H1 (cell line): ENCODE measurements at regions not wholly inside any gene's neighbourhood (a gene's known extent, or its start where the extent isn't known, plus 50 kb on each side); places are given as distances from the start of the nearest gene placed in this dataset.

Experiments
- CTCF ChIA-PET: fragments of 300-600 bp; sonication (Branson Sonifier 250); formaldehyde crosslinking; loops from one replicate; lab custom pipeline; 2021; ENCODE audit not compliant: partially characterized antibody; lab: Charles Lee
- POLR2A ChIA-PET: fragments of 300-600 bp; sonication (Branson Sonifier 250); formaldehyde crosslinking; loops from one replicate; lab custom pipeline; 2021; ENCODE audit warnings: inconsistent platforms; ENCODE audit not compliant: partially characterized antibody; lab: Charles Lee
- DNase-seq, 2 experiments: peaks; one replicate each; pipeline versions ENCODE4 v3.0.0 to v3.0.0-alpha.2; 2010 to 2022; ENCODE audit warnings: low spot score in 2 of 2, low read depth in 1 of 2, mixed read lengths in 1 of 2
- FAIRE-seq: peaks from 2 replicates; lab custom pipeline; 2011; peaks lifted over from hg19 to GRCh38; lab: Jason Lieb, UNC
- H2AFZ ChIP-seq: 2 replicates; pipeline ENCODE4 v1.8.1; 2012; ENCODE audit warnings: low read length, inconsistent platforms
- H2AK5ac ChIP-seq: 2 replicates; pipeline ENCODE4 v1.6.1; 2013; ENCODE audit warnings: low read depth, low read length
- H2BK120ac ChIP-seq: replicated peaks from 2 replicates; pipeline ENCODE3; 2013; ENCODE audit warnings: low read depth, low read length, inconsistent platforms
- H2BK12ac ChIP-seq: 2 replicates; pipeline ENCODE4 v1.6.1; 2013; ENCODE audit warnings: low read depth, low read length
- H2BK15ac ChIP-seq: 2 replicates; pipeline ENCODE4 v1.6.1; 2013; ENCODE audit warnings: low read length
- H2BK20ac ChIP-seq: 2 replicates; pipeline ENCODE4 v1.6.1; 2013; ENCODE audit warnings: low read length
- H2BK5ac ChIP-seq: 2 replicates; pipeline ENCODE4 v1.6.1; 2013; ENCODE audit warnings: low read depth, low read length
- H3K14ac ChIP-seq: 2 replicates; pipeline ENCODE4 v1.6.1; 2013; ENCODE audit warnings: inconsistent platforms; ENCODE audit not compliant: insufficient read length
- H3K18ac ChIP-seq: 2 replicates; pipeline ENCODE4 v1.6.1; 2013; ENCODE audit warnings: low read length; ENCODE audit errors: extremely low read depth
- H3K23ac ChIP-seq: 2 replicates; pipeline ENCODE4 v1.6.1; 2013; ENCODE audit warnings: inconsistent platforms; ENCODE audit not compliant: insufficient read length
- H3K23me2 ChIP-seq: 2 replicates; pipeline ENCODE4 v1.6.1; 2013; ENCODE audit warnings: low read depth, low read length
- H3K27ac ChIP-seq: 2 replicates; pipeline ENCODE4 v1.6.1; 2011; ENCODE audit warnings: low read depth, low read length, inconsistent platforms
- H3K27me3 ChIP-seq, 4 experiments: replicated peaks in 1 of 4; 1 replicate in 1 of 4; 2 replicates in 3 of 4; pipeline versions ENCODE4 v1.6.1 to v1.8.1; 2011 to 2013; ENCODE audit warnings: low read length in 3 of 4, mild to moderate bottlenecking in 3 of 4, inconsistent platforms in 2 of 4, mixed read lengths in 2 of 4, moderate library complexity in 1 of 4; ENCODE audit not compliant: control insufficient read depth in 3 of 4, insufficient read depth in 3 of 4; ENCODE audit errors: extremely low read depth in 1 of 4
- H3K36me3 ChIP-seq, 4 experiments: 2 replicates each; pipeline versions ENCODE4 v1.6.1 to v1.8.1; 2011 to 2013; ENCODE audit warnings: mild to moderate bottlenecking in 4 of 4, low read length in 3 of 4, moderate library complexity in 2 of 4, control low read depth in 1 of 4, inconsistent platforms in 1 of 4; ENCODE audit not compliant: insufficient read depth in 4 of 4, control insufficient read depth in 2 of 4
- H3K4ac ChIP-seq: replicated peaks from 2 replicates; pipeline ENCODE3; 2013; ENCODE audit warnings: low read length, low read depth, mixed read lengths, inconsistent platforms; ENCODE audit not compliant: insufficient read length
- H3K4me1 ChIP-seq, 4 experiments: replicated peaks in 1 of 4; 1 replicate in 1 of 4; 2 replicates in 3 of 4; pipeline versions ENCODE4 v1.6.1 to v1.8.1; 2011 to 2013; ENCODE audit warnings: low read length in 3 of 4, inconsistent platforms in 2 of 4, mixed read lengths in 1 of 4; ENCODE audit not compliant: insufficient read depth in 4 of 4, control insufficient read depth in 3 of 4
- H3K4me2 ChIP-seq, 2 experiments: 2 replicates each; pipeline versions ENCODE4 v1.6.1 to v1.8.1; 2011 to 2013; ENCODE audit warnings: low read depth in 2 of 2, low read length in 2 of 2, control low read depth in 1 of 2, inconsistent platforms in 1 of 2, mild to moderate bottlenecking in 1 of 2; ENCODE audit not compliant: insufficient read depth in 1 of 2
- H3K4me3 ChIP-seq, 4 experiments: fragments of 200-600, 300-600 bp in 1 of 4; sonication (generic), shearing (Covaris generic), sonication (Bioruptor Twin) in 1 of 4; 2 replicates each; pipeline versions ENCODE4 v1.5.1 to v1.8.1; 2011 to 2016; ENCODE audit warnings: low read length in 4 of 4, low read depth in 3 of 4, control low read depth in 2 of 4, inconsistent platforms in 2 of 4, mild to moderate bottlenecking in 2 of 4, mixed read lengths in 1 of 4, moderate library complexity in 1 of 4; ENCODE audit not compliant: insufficient read depth in 2 of 4; ENCODE audit errors: extremely low read depth in 1 of 4
- H3K56ac ChIP-seq: replicated peaks from 2 replicates; pipeline ENCODE3; 2013; ENCODE audit warnings: low read depth, mild to moderate bottlenecking, mixed read lengths, low read length, inconsistent platforms; ENCODE audit not compliant: insufficient read length
- H3K79me1 ChIP-seq: 2 replicates; pipeline ENCODE4 v1.6.1; 2013; ENCODE audit warnings: low read depth, low read length, control low read depth
- H3K79me2 ChIP-seq, 2 experiments: 2 replicates each; pipeline versions ENCODE4 v1.6.1 to v1.8.1; 2012 to 2013; ENCODE audit warnings: low read length in 2 of 2, mild to moderate bottlenecking in 2 of 2, inconsistent platforms in 1 of 2; ENCODE audit not compliant: insufficient read depth in 2 of 2, control insufficient read depth in 1 of 2
- H3K9ac ChIP-seq, 4 experiments: replicated peaks in 1 of 4; 1 replicate in 1 of 4; 2 replicates in 3 of 4; pipeline versions ENCODE4 v1.6.1 to v1.8.1; 2011 to 2013; ENCODE audit warnings: low read depth in 3 of 4, low read length in 3 of 4, control low read depth in 2 of 4, mild to moderate bottlenecking in 2 of 4, moderate library complexity in 2 of 4, inconsistent platforms in 1 of 4; ENCODE audit errors: extremely low read depth in 1 of 4
- H3K9me3 ChIP-seq, 2 experiments: 2 replicates each; pipeline versions ENCODE4 v1.6.1 to v1.8.1; 2012 to 2013; ENCODE audit warnings: mild to moderate bottlenecking in 2 of 2, moderate library complexity in 2 of 2, control low read depth in 1 of 2, inconsistent platforms in 1 of 2, low read depth in 1 of 2, low read length in 1 of 2, mixed read lengths in 1 of 2; ENCODE audit not compliant: insufficient read depth in 2 of 2
- H4K20me1 ChIP-seq, 2 experiments: replicated peaks in 1 of 2; 2 replicates each; pipeline versions ENCODE3 to v1.8.1; 2011 to 2013; ENCODE audit warnings: inconsistent platforms in 2 of 2, low read length in 2 of 2, mild to moderate bottlenecking in 1 of 2; ENCODE audit not compliant: insufficient read depth in 2 of 2, control insufficient read depth in 1 of 2
- H4K5ac ChIP-seq: 2 replicates; pipeline ENCODE4 v1.6.1; 2013; ENCODE audit warnings: low read length, low read depth, mixed read lengths, inconsistent platforms; ENCODE audit not compliant: insufficient read length
- H4K8ac ChIP-seq: 2 replicates; pipeline ENCODE4 v1.8.0; 2013; ENCODE audit warnings: mild to moderate bottlenecking, moderate library complexity, low read length, inconsistent platforms; ENCODE audit not compliant: insufficient read depth; ENCODE audit errors: extremely low read depth
- H4K91ac ChIP-seq: replicated peaks from 2 replicates; pipeline ENCODE3; 2013; ENCODE audit warnings: low read length, mixed read lengths, inconsistent platforms; ENCODE audit not compliant: insufficient read length
- GTF2F1 ChIP-seq: IDR thresholded peaks from 2 replicates; pipeline ENCODE4 v1.6.1; 2012; ENCODE audit warnings: low read depth, low read length, improper control_type of control experiment, borderline replicate concordance
- KDM1A ChIP-seq: fragments of 200-600, 300-600 bp; sonication (generic); IDR thresholded peaks from 2 replicates; pipeline ENCODE4 v1.7.1; 2016; ENCODE audit warnings: mild to moderate bottlenecking, low read length, borderline replicate concordance
- RXRA ChIP-seq: IDR thresholded peaks from 2 replicates; pipeline ENCODE4 v1.6.1; 2011; ENCODE audit warnings: low read depth, mild to moderate bottlenecking, low read length, moderate library complexity; ENCODE audit not compliant: insufficient read depth
- SIRT6 ChIP-seq: IDR thresholded peaks from one replicate; pipeline ENCODE4 v1.7.1; 2012; ENCODE audit warnings: low read length, inconsistent platforms
- SUZ12 ChIP-seq: fragments of 200-600 bp; sonication (generic); IDR thresholded peaks from 2 replicates; pipeline ENCODE4 v1.6.1; 2012; ENCODE audit warnings: mild to moderate bottlenecking, inconsistent platforms, low read length, moderate library complexity, mixed read lengths
- TAF1 ChIP-seq: IDR thresholded peaks from 2 replicates; pipeline ENCODE4 v1.6.1; 2011; ENCODE audit warnings: mild to moderate bottlenecking, low read depth, low read length
- TBP ChIP-seq: IDR thresholded peaks from 2 replicates; pipeline ENCODE4 v1.6.1; 2011; ENCODE audit warnings: low read depth, low read length, improper control_type of control experiment
- ZNF274 ChIP-seq: IDR thresholded peaks from 2 replicates; pipeline ENCODE4 v1.7.0; 2012; ENCODE audit warnings: low read length, borderline replicate concordance; ENCODE audit errors: extremely low read depth
- WGBS, 2 experiments: shearing (Covaris generic) in 1 of 2; methylation state at CpG; one replicate each; pipeline versions ENCODE4 v1.1.6 to v1.1.7; 2013 to 2015; ENCODE audit warnings: low lambda C conversion rate in 2 of 2, mixed read lengths in 2 of 2, inconsistent platforms in 1 of 2, low coverage in 1 of 2, missing lambda C conversion rate in 1 of 2; ENCODE audit not compliant: insufficient replicate concordance in 2 of 2, insufficient coverage in 1 of 2, insufficient read length in 1 of 2; ENCODE audit errors: extremely low coverage in 1 of 2, missing lambda C conversion rate in 1 of 2; 5-methylcytosine and 5-hydroxymethylcytosine counted together
- TF ChIP-seq, protein P1 (sequence below), 3 experiments: IDR thresholded peaks; 1 replicate in 2 of 3; 2 replicates in 1 of 3; pipeline versions ENCODE4 v1.5.1 to v1.6.1; 2011; ENCODE audit warnings: low read length in 3 of 3, mild to moderate bottlenecking in 3 of 3, inconsistent platforms in 2 of 3, low read depth in 1 of 3, moderate library complexity in 1 of 3; ENCODE audit not compliant: insufficient read depth in 1 of 3; ENCODE audit errors: control extremely low read depth in 1 of 3

DNA sequence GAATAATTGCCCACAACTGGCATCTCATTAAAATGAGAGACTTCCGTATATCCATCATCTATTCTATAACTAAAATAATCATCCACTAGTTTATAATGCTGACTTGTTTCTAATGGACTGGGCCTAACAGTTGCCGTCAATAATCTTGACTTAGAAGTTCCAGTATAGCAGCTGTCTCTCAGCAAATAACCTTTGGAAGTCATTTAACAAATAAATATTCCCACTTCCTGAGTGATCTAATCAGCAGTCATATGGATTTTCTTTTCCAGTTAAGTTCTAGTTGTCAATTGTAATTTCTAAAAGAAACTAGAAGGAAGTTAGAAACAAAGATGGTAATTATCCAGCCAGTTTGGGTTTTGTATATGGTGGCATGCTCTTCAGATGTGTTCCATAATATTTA is 177.8 kb downstream of the GXYLT1 start:
- Histone ChIP-seq H3K9ac (no peak overlapping the region), H3K36me3 (no peaks in the 10 kb centered on the region), H3K27ac (no peak overlapping the region), H2BK15ac (no peak overlapping the region), H3K18ac (no peak overlapping the region), H4K20me1 (no peaks in the 10 kb centered on the region), H2AFZ (no peak overlapping the region), H3K14ac (no peak overlapping the region), H3K9me3 (no peaks in the 10 kb centered on the region), H3K23ac (no peak overlapping the region), H3K79me2 (no peaks in the 10 kb centered on the region), H2AK5ac (no peak overlapping the region), H3K23me2 (no peaks in the 10 kb centered on the region), H4K91ac (no peak overlapping the region), H2BK20ac (no peak overlapping the region), H4K5ac (no peak overlapping the region), H2BK120ac (no peak overlapping the region), H2BK5ac (no peak overlapping the region), H4K8ac (no peak overlapping the region), H3K4me1 (peaks cover 1 to 12% (median 4%) of the 10 kb centered on the region in 4 experiments; a peak in 5 of 7 replicates), H3K27me3 (no peaks in the 10 kb centered on the region), H3K79me1 (no peaks in the 10 kb centered on the region), H3K4me2 (no peak overlapping the region), H3K4me3 (no peak overlapping the region), H3K56ac (no peak overlapping the region), H2BK12ac (no peak overlapping the region), H3K4ac (no peak overlapping the region)
- TF ChIP-seq, protein P1, sequence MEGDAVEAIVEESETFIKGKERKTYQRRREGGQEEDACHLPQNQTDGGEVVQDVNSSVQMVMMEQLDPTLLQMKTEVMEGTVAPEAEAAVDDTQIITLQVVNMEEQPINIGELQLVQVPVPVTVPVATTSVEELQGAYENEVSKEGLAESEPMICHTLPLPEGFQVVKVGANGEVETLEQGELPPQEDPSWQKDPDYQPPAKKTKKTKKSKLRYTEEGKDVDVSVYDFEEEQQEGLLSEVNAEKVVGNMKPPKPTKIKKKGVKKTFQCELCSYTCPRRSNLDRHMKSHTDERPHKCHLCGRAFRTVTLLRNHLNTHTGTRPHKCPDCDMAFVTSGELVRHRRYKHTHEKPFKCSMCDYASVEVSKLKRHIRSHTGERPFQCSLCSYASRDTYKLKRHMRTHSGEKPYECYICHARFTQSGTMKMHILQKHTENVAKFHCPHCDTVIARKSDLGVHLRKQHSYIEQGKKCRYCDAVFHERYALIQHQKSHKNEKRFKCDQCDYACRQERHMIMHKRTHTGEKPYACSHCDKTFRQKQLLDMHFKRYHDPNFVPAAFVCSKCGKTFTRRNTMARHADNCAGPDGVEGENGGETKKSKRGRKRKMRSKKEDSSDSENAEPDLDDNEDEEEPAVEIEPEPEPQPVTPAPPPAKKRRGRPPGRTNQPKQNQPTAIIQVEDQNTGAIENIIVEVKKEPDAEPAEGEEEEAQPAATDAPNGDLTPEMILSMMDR (IDR thresholded peaks at IDR 0.05; ENCODE audit: control extremely low read depth in 1 of 3, insufficient read depth in 1 of 3, low read depth in 1 of 3, low read length in 3 of 3), result no peak
- TF ChIP-seq SUZ12 (no peak), KDM1A (no peak), TBP (no peak), SIRT6 (no peak), GTF2F1 (no peak), ZNF274 (no peak), RXRA (no peak), TAF1 (no peak)
- DNase-seq (no peak), FAIRE-seq (no peak)
- ChIA-PET POLR2A (no interaction called here), CTCF (interaction anchor here (1.1 kb wide), 1 partner anchor 689 kb away, joined by 4 read pairs; no protein-coding TSS in a partner anchor)
- WGBS, 2 experiments, result 94% methylated on average over 2 of the region's 2 CpGs; no CpG with 5 or more reads in 1 of the 2 experiments
